COLO668 (cell line): ENCODE measurements at regions not wholly inside any gene's neighbourhood (a gene's known extent, or its start where the extent isn't known, plus 50 kb on each side); places are given as distances from the start of the nearest gene placed in this dataset.

Experiments used
- DNase-seq: peaks from one replicate; lab custom pipeline; 2025; ENCODE audit not compliant: unreplicated experiment; lab: John Stamatoyannopoulos, UW

GRCh38 chr9:135418161-135418560, 61.4 kb upstream of the PPP1R26 start:
- DNase-seq = no peak

- no peak for DNase-seq
Measured at GRCh38 chr9:135419106-135419505, 60.5 kb upstream of the PPP1R26 start.

GRCh38 chr9:135422341-135422944, 57.1 kb upstream of the PPP1R26 start:
- DNase-seq = no peak

- no peak for DNase-seq
Measured at GRCh38 chr9:135423725-135424124, 55.9 kb upstream of the PPP1R26 start.
